H7 (cell line): ENCODE measurements at regions not wholly inside any gene's neighbourhood (a gene's known extent, or its start where the extent isn't known, plus 50 kb on each side); places are given as distances from the start of the nearest gene placed in this dataset.

Experiments
- DNase-seq: peaks from one replicate; pipeline ENCODE4 v3.0.0; 2012
- H3K27me3 ChIP-seq: 2 replicates; pipeline ENCODE4 v1.6.0; 2011; ENCODE audit warnings: mild to moderate bottlenecking, low read length; ENCODE audit not compliant: control insufficient read depth, insufficient read depth
- H3K36me3 ChIP-seq: replicated peaks from 2 replicates; pipeline ENCODE4 v1.5.1; 2011; ENCODE audit warnings: low read length; ENCODE audit not compliant: control insufficient read depth, insufficient read depth
- H3K4me3 ChIP-seq: 2 replicates; pipeline ENCODE4 v1.5.1; 2011; ENCODE audit warnings: low read depth, mild to moderate bottlenecking, control low read depth, low read length, moderate library complexity; ENCODE audit not compliant: insufficient read depth

DNA sequence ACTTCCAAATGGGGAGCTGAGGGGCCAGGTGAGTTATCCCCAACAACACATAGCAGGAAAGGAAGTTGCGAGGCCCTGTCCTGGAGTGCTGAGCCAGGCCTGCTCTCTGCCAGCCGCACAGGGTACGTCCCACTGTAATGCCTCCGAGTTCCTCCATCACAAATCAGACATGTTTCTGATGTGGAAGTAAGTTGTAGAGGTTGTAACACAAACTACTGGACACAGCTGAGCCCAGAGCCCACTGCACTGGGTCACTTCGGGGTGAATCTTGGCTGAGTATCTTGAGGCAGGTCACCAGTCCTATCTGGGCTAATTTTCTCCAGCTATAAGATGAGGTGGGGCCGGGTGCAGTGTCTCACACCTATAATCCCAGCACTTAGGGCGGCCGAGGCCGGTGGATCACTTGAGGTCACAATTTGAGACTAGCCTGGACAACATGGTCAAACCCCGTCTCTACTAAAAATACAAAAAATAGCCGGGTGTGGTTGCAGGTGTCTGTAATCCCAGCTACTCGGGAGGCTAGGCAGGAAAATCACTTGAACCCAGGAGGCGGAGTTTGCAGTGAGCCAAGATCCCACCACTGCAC, 100.8 kb upstream of the CDH5 start:
- Histone ChIP-seq H3K27me3 (no peaks in the 10 kb centered on the region; the same call in 1 of the 2 replicates), H3K36me3 (no peaks in the 10 kb centered on the region), H3K4me3 (no peak overlapping the region)
- no peak for DNase-seq

DNA sequence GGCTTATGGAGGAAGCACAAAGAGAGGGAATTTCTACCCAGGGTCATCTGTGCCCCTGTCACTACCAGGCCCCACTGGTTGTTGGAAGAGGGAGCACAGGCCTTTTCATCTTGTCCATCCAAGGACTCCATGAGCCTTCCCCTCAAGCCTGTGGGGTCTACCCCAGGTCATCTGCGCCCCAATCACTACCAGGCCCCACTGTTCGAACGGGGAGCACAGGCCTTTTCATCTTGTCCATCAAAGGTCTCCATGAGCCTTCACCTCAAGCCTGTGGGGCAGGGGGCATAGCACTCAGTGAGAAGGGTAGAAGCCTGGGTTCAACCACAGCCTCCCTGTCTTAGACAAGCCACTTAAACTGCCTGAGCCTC, 101.5 kb upstream of the CDH5 start:
- H3K27me3 ChIP-seq, result no peaks in the 10 kb centered on the region; the same call in 1 of the 2 replicates
- H3K36me3 ChIP-seq, result no peaks in the 10 kb centered on the region
- no peak for DNase-seq
- H3K4me3 ChIP-seq, result no peak overlapping the region

DNA sequence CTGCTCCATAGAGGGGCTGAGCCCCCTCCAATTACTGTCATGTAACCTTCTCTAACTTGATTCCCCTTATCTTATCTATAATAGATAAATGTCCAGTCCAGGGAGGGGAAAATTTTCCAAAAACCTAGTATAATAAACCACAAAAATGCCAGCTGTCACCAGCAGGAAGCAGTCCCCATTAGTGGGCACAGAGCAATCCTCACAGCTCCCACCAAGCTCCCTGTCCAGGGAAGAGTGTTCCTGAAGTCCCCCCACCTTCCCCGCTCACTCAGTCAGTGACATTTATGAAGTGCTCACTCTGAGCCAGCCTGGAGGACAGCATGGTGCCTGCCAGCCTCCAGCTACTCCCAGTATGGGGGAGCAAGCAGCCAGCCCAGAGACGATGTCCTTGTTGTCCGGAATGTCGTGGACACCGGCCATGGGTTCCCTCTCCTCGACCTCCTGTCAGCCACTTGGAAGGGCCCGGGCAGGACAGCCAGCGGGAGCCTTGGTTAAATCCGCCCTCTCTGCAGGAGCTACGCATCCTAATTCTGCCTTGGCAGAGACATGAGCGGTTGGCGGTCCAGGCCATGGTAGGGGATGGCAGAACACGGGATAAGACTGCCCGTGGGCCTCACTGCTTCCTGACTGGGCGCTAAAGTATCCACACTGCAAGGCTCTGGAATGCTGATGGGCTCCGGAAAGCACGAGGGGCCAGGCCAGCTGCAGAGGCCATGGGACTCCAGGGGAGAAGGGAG, 102.0 kb upstream of the CDH5 start:
- DNase-seq, result no peak
- no peaks in the 10 kb centered on the region for H3K36me3 ChIP-seq
- H3K4me3 ChIP-seq, result no peak overlapping the region
- no peaks in the 10 kb centered on the region; the same call in 1 of the 2 replicates for H3K27me3 ChIP-seq

DNA sequence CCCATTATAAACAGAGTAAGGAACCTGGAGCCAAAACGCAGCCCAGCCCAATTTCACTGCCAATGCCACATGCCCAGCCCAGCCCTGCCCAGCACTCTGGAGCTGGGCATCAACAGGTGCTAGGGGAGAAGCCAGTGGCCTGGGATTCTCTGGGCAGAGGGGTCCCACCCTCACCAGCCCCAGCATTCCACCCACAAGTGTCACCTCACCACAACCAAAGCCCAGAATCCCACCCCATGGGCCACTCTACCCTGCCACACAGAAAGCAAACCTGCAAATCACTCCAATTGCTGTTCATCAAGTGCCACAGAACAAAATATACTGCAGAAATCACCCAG, 102.5 kb upstream of the CDH5 start:
- no peak for DNase-seq
- no peaks in the 10 kb centered on the region for H3K36me3 ChIP-seq
- H3K27me3 ChIP-seq, result no peaks in the 10 kb centered on the region; the same call in 1 of the 2 replicates
- H3K4me3 ChIP-seq, result no peak overlapping the region

DNA sequence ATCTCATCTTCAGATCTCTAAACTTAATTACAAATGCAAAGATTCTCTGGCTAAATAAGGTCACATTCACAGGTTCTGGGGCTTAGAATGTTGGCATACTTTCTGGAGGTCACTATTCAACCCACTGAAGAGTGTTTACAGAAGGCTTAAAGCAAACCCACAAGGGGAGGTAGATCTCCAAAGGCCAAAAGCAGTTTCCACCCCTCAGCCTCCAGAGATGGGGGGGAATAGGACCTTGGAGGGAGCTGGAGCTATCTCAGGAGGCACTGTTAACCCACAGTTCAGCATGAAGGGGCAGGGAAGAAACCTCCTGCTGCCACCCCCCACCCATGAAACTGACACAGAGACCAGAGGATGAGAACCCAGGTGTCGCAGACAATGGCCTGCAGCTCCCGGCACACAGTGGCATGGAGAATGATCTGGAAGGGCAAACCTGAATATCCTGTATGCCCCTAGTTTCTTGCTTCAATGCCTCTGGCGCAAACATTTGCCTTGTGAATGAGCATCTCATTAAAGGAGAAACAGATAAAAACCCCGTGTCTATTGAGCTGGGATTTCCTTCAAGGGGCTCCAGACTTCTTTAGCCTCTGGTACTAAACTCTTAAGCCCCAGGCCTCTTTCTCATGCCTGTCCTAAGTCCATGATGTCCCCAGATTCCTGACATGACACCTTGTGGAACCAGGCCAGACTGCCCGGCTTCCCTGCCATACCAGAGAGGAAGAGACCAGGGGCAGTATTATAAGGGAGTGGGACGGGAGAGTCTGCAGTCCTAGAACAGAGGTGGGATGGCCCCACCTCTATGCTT, 103.1 kb upstream of the CDH5 start:
- H3K36me3 ChIP-seq, result no peaks in the 10 kb centered on the region
- H3K27me3 ChIP-seq, result no peaks in the 10 kb centered on the region; the same call in 1 of the 2 replicates
- DNase-seq, result no peak

DNA sequence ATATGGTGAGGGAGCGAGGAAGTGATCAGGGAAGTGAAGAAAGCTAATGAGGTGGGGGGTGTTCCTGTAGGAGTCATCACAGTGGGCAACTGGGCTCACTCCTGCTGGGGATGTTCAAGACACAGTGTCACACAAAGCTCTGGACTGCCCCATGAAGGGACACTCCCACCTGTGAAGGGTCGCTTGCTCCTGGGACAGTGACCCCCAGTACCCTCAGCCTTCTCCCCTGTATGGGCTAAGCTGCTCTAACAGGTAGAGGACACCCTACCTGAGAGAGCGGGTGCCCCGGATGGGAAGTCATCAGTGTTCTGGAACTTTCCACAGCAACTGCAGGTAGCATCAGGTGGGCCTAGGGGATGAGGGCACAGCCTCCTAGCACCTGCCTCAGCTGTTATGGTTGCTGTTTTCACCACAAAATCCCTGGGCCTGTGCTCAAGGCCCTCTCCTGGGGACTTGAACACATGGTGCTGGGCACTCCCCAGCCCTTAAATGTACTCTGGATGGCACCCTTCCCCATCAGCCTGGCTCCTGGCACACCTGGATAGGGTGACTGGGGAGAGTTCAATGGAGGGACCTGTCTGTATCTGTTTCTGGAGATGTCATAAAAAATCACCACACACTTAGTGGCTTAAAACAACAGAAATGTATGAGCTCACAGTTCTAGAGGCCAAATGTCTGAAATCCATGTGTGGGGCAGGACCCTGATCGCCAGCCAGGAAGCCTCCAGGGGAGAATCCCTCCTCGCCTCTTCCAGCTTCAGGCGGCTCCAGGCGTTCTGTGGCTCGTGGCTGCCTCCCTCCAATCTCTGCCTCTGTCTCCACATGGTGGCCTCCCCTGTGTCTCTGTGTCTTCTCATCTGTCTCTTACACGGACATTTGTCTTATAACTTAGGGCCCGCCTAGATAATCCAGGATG, 104.0 kb upstream of the CDH5 start:
- no peak overlapping the region for H3K4me3 ChIP-seq
- no peaks in the 10 kb centered on the region for H3K27me3 ChIP-seq
- no peaks in the 10 kb centered on the region for H3K36me3 ChIP-seq
- DNase-seq, result no peak

More for the DNA sequence above, 103.1 kb upstream of the CDH5 start:
- H3K4me3 ChIP-seq, result no peak overlapping the region

DNA sequence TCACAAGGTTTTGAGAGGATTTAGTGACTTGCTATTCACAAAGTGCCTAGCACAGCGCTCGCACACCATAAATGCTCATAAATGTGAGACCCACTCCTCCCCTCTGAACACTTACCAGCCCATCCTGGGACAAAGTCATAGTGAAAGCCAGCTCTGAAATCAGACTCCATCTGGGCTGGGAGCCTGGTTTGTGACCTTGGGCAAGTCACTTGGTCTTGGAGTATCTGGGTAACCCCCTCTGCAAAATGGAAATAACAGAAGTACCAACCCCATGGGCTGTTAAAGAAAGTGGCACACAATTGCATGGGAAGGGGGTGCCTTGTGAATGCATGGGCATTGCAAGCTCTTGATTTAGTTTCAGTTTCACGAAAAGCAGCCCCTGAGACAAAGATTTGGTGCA, 104.7 kb upstream of the CDH5 start:
- Histone ChIP-seq H3K27me3 (no peaks in the 10 kb centered on the region), H3K4me3 (no peak overlapping the region), H3K36me3 (no peaks in the 10 kb centered on the region)
- no peak for DNase-seq

DNA sequence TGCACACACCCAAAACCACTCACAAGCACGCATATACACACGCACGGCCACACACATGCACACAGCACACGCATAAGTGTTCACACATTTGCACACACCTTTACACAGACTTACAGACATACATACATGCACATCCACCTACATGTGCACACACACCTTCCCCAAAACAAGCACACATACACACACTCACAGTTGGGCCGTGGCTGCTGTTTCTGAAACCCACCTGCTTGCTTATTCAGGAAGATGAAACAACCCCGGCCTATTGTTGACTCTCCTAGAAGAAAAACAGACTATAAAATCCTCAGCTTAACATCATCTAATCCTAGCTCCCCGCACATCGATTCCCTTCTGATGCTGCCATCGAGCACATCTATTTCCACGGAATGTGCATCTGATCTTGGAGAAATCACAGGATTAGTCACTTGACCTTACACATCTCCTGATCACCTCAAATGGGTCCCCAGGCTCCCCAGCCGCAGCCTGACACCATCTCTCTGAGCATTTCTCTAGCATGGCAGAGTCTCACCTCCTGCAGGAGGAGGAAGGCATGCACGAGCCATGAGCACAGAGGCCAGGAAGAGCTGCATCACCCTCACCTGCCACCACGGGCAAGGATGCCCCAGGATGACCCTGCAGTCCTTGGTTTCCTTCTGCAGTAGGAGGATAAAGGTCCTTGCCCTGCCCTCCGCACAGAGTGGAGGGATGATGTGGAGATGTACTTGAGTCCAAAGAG, 105.8 kb upstream of the CDH5 start:
- no peaks in the 10 kb centered on the region for H3K36me3 ChIP-seq
- no peak overlapping the region for H3K4me3 ChIP-seq
- no peak for DNase-seq
- no peaks in the 10 kb centered on the region for H3K27me3 ChIP-seq

DNA sequence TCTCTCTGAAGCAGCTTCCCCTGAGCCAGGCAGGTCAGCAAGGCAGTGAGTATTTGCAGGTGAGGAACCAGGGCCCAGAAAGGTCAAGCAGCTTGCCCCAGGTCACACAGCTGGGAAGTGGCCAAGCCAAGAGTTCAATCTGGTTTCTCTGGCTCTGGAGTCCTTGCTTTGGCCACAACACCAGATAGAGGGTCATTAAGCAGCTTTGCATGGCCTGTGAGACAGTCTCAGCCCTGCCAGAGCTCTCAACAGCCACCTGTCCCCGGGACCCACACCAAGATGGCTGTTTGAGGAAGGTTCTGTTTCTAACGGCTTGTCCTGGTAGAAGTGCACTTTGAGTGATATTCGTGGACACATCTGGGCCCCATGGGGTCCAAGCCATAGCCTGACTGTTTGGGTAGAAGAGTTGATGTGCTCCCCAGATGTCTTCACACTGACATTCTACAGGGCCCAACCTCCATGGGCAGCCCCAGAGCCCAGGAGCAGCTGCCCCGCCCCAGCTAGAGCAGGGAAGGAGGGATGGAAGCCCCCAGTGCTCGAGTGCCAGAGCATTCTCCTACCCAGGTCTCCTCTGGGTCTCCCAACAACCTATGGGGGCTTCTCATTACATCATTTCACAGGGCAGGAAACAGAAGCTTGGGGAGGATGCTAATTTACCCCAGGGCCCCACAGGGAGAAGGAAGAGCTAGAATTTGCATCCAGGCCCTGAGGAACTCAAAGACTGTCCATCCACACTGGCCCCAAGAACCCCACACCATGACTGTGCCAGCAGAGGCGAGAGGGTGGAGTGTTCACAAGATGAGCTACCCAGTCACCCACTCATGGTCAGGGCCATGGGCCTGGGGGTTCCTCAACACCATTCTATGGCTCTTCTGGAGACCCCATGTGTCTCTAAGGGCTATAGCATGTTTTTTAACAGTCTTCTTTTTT, 107.3 kb upstream of the CDH5 start:
- no peaks in the 10 kb centered on the region for H3K36me3 ChIP-seq
- DNase-seq, result no peak
- H3K27me3 ChIP-seq, result no peaks in the 10 kb centered on the region
- H3K4me3 ChIP-seq, result no peak overlapping the region

DNA sequence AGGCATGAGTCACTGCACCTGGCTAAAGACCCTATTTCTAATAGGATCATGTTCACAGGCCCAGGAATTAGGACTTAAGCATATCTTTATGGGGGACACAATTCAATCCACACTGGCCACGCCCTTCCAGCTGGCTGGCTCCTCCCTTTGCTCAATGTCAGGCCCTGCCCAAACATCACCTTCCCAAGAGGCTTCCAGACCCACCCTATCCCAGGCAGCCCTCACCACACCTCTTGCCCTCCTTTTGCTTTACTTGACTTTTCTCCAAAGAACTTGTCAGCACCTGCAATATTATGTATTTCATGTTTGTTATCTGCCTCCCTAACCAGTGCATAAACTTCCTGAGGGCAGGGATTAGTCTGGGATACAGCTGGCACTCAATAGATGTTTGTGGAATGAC, 109.6 kb upstream of the CDH5 start:
- Histone ChIP-seq H3K36me3 (no peaks in the 10 kb centered on the region), H3K27me3 (no peaks in the 10 kb centered on the region), H3K4me3 (no peak overlapping the region)
- no peak for DNase-seq

DNA sequence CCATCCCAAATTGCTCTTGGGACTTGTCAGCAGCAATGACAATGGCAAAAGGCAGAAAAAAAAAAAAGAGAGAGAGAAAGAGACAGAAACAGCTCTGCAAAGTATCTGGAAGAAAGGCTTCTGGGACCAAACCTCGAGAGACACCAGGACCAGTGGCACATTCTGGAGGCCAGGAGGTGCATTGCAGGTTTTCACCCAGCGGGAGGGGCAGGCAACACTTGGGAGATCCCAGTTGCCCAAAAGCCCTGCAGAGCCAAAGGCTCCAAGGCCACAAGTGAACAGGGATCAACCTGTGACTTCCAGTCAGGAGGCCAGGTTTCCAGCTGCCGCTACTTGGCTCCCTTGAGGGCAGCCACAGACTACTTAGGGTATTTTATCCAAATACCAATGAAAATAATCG, 110.8 kb upstream of the CDH5 start:
- no peaks in the 10 kb centered on the region for H3K27me3 ChIP-seq
- H3K4me3 ChIP-seq, result no peak overlapping the region
- no peaks in the 10 kb centered on the region for H3K36me3 ChIP-seq
- no peak for DNase-seq

DNA sequence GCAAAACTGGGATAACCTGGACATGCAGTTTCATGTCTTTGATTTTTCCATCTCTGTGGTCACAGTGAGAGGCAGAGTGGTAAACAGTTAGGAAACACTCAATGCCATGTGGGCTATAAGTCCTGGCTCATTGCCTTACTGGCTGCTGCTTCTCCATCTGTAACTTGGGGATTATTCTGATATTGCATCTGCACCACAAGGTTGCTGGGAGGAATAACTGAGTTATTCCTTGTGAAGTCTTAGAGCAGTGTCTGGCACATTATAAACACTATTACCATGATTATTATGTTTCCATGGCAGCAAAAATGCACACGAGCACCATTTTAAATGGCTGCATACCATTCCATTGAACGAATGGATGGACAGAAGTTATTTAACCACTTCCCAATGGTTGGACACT, 111.7 kb upstream of the CDH5 start:
- no peaks in the 10 kb centered on the region for H3K27me3 ChIP-seq
- no peak overlapping the region for H3K4me3 ChIP-seq
- H3K36me3 ChIP-seq, result no peaks in the 10 kb centered on the region
- no peak for DNase-seq

DNA sequence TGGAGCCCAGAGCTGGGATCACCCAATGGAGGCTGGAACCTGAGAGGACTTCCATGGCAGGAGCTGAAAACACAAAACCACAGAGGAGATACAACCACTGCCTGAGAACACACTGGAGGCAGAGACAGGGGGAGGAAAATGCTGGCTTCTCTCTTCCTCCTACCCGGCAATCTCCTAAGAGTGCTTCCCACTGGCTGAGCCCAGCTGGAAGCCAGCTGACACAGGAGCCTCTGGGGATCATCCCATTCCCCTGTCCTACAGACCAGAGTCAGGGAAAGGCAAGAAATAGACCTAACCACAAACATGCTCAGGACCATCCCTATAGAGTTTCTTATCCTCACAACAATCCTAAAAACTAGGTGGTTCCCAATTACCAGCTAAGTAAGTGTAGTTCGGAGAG, 112.4 kb upstream of the CDH5 start:
- Histone ChIP-seq H3K36me3 (no peaks in the 10 kb centered on the region), H3K4me3 (no peak overlapping the region), H3K27me3 (no peaks in the 10 kb centered on the region)
- no peak for DNase-seq
